K562 (cell line): ENCODE measurements at regions not wholly inside any gene's neighbourhood (a gene's known extent, or its start where the extent isn't known, plus 50 kb on each side); places are given as distances from the start of the nearest gene placed in this dataset.

ENCODE experiments used
- ATAC-seq: fragments of 200-7000 bp; cut with Tn5 transposase; 3 replicates; pipeline ENCODE4 v1.9.1; 2020; ENCODE audit warnings: moderate library complexity
- BruUV-seq: library from RNA; stranded (reverse); fragments of 400-500 nt; replicated peaks from 2 replicates; lab custom pipeline; 2021; lab: Mats Ljungman, UMichigan
- CTCF ChIA-PET: fragments of 300-600 bp; formaldehyde crosslinking; extraction: SDS; loops from one replicate; lab custom pipeline; 2021; ENCODE audit warnings: low intra/inter-chr PET ratio; lab: Yijun Ruan, JAX
- POLR2A ChIA-PET: fragments of 300-600, 350-650 bp; sonication (Branson Sonifier 250); formaldehyde crosslinking; extraction: SDS; loops from one replicate; lab custom pipeline; 2021; ENCODE audit warnings: antibody characterized with exemption, inconsistent platforms; lab: Yijun Ruan, JAX
- DNase-seq, 4 experiments: peaks; one replicate each; pipeline versions ENCODE4 v3.0.0 to v3.0.0-alpha.2; 2011 to 2018; ENCODE audit warnings: low spot score in 3 of 4, mixed read lengths in 3 of 4; ENCODE audit errors: extremely low read depth in 1 of 4
- FAIRE-seq: peaks from 2 replicates; lab custom pipeline; 2011; peaks lifted over from hg19 to GRCh38; lab: Jason Lieb, UNC
- H2AFZ ChIP-seq: 2 replicates; pipeline ENCODE4 v1.6.0; 2011; ENCODE audit warnings: low read depth, low read length, control low read depth, inconsistent platforms
- H3K27ac ChIP-seq: fragments of 200-600 bp; 3 replicates; pipeline ENCODE4 v1.8.0; 2011; ENCODE audit warnings: low read depth, mild to moderate bottlenecking, control low read depth, inconsistent platforms, low read length, moderate library complexity, mixed read lengths; ENCODE audit errors: extremely low read depth
- H3K27me3 ChIP-seq, 2 experiments: fragments of 300-600 bp in 1 of 2; 2 replicates in 1 of 2; 3 replicates in 1 of 2; pipeline versions ENCODE4 v1.6.0 to v1.8.0; 2011; ENCODE audit warnings: inconsistent platforms in 2 of 2, low read length in 2 of 2, mild to moderate bottlenecking in 1 of 2, mixed read lengths in 1 of 2, moderate library complexity in 1 of 2; ENCODE audit not compliant: control insufficient read depth in 2 of 2, insufficient read depth in 2 of 2
- H3K36me3 ChIP-seq: fragments of 300-600 bp; 3 replicates; pipeline ENCODE4 v1.8.0; 2011; ENCODE audit warnings: mild to moderate bottlenecking, low read length, inconsistent platforms; ENCODE audit not compliant: control insufficient read depth, insufficient read depth
- H3K4me1 ChIP-seq, 2 experiments: fragments of 200-600 bp in 1 of 2; replicated peaks in 1 of 2; 2 replicates in 1 of 2; 3 replicates in 1 of 2; pipeline versions ENCODE4 v1.5.1 to v1.8.0; 2011; ENCODE audit warnings: inconsistent platforms in 2 of 2, low read length in 2 of 2, mild to moderate bottlenecking in 1 of 2, mixed read lengths in 1 of 2, moderate library complexity in 1 of 2; ENCODE audit not compliant: control insufficient read depth in 2 of 2, insufficient read depth in 2 of 2
- H3K4me2 ChIP-seq: 2 replicates; pipeline ENCODE4 v1.6.1; 2011; ENCODE audit warnings: low read length, control low read depth, inconsistent platforms, mixed read lengths; ENCODE audit not compliant: insufficient read depth
- H3K4me3 ChIP-seq: fragments of 200-600 bp; sonication (generic), shearing (Covaris generic); 2 replicates; pipeline ENCODE4 v1.5.1; 2016; ENCODE audit warnings: control low read depth, inconsistent platforms
- H3K79me2 ChIP-seq: fragments of 200-600 bp; 3 replicates; pipeline ENCODE4 v1.8.0; 2011; ENCODE audit warnings: low read length, inconsistent platforms; ENCODE audit not compliant: control insufficient read depth, insufficient read depth
- H3K9ac ChIP-seq, 2 experiments: 2 replicates each; pipeline versions ENCODE4 v1.6.0 to v1.6.1; 2011; ENCODE audit warnings: low read depth in 2 of 2, low read length in 2 of 2, control low read depth in 1 of 2, inconsistent platforms in 1 of 2, mild to moderate bottlenecking in 1 of 2, mixed read lengths in 1 of 2; ENCODE audit not compliant: insufficient read depth in 1 of 2
- H3K9me1 ChIP-seq: one replicate; pipeline ENCODE4 v1.6.0; 2011; ENCODE audit warnings: inconsistent platforms, mild to moderate bottlenecking, low read length, moderate library complexity; ENCODE audit not compliant: control insufficient read depth, insufficient read depth
- H3K9me3 ChIP-seq: replicated peaks from 2 replicates; pipeline ENCODE4 v1.5.1; 2011; ENCODE audit warnings: low read depth, low read length, inconsistent platforms; ENCODE audit not compliant: control insufficient read depth, insufficient read depth
- H4K20me1 ChIP-seq: replicated peaks from 2 replicates; pipeline ENCODE4 v1.6.1; 2011; ENCODE audit warnings: low read length, inconsistent platforms, mixed read lengths; ENCODE audit not compliant: control insufficient read depth, insufficient read depth
- MAFF ChIP-seq: IDR thresholded peaks from 2 replicates; pipeline ENCODE4 v1.6.1; 2012; ENCODE audit warnings: low read length, improper control_type of control experiment
- NR1H2 ChIP-seq: sonication (generic); formaldehyde crosslinking; IDR thresholded peaks from 2 replicates; pipeline ENCODE4 v1.4.0; 2020; ENCODE audit warnings: mild to moderate bottlenecking, missing genetic modification reagents
- PTRF ChIP-seq: fragments of 450-650 bp; IDR thresholded peaks from 2 replicates; pipeline ENCODE4 v1.6.1; 2016; ENCODE audit warnings: mild to moderate bottlenecking, missing genetic modification characterization, missing compliant biosample characterization
- TRIM25 ChIP-seq: fragments of 450-650 bp; IDR thresholded peaks from 2 replicates; pipeline ENCODE4 v1.7.0; 2016; ENCODE audit warnings: borderline replicate concordance
- YBX1 ChIP-seq: fragments of 450-650 bp; IDR thresholded peaks from 2 replicates; pipeline ENCODE4 v1.7.1; 2016; ENCODE audit warnings: mild to moderate bottlenecking
- ZNF217 ChIP-seq: sonication (generic); formaldehyde crosslinking; IDR thresholded peaks from 2 replicates; pipeline ENCODE4 v1.8.0; 2022; ENCODE audit warnings: mild to moderate bottlenecking, missing genetic modification reagents
- ZNF512 ChIP-seq: IDR thresholded peaks from 2 replicates; pipeline ENCODE4 v1.6.1; 2016; ENCODE audit warnings: missing genetic modification characterization, missing compliant biosample characterization
- WGBS: fragments of 100-300 bp; shearing (Covaris generic); methylation state at CpG from one replicate; pipeline ENCODE4 v1.1.6; 2016; ENCODE audit warnings: low coverage, mixed read lengths; ENCODE audit not compliant: insufficient coverage; ENCODE audit errors: missing lambda C conversion rate; 5-methylcytosine and 5-hydroxymethylcytosine counted together
- in situ Hi-C: fragments of 300-500 bp; cut with MboI; formaldehyde crosslinking; loops from 4 replicates; pipeline ENCODE4 v1.15.0; 2018; ENCODE audit warnings: inconsistent platforms, mixed read lengths
- intact Hi-C: fragments of 100-400 bp; cut with micrococcal nuclease; formaldehyde crosslinking; loops from 2 replicates; pipeline ENCODE4 v1.14.2; 2022

- no peaks in the 10 kb centered on the region for H3K4me1 ChIP-seq
- H4K20me1 ChIP-seq, result peaks cover 3% of the 10 kb centered on the region; the same call in 1 of the 2 replicates
- DNase-seq, result no peak
- H3K79me2 ChIP-seq, result no peaks in the 10 kb centered on the region
- no peak for FAIRE-seq
- intact Hi-C loops, result no loop called here
- BruUV-seq, result no TSS peak
- H3K4me3 ChIP-seq, result no peak overlapping the region
- WGBS, result 0% methylated on average over 6 of the region's 6 CpGs
- H3K27ac ChIP-seq, result no peak overlapping the region
- no peak overlapping the region for H3K4me2 ChIP-seq
- H2AFZ ChIP-seq, result no peak overlapping the region
- H3K27me3 ChIP-seq, result peaks cover 8 to 13% of the 10 kb centered on the region in 2 experiments; a peak in 4 of 5 replicates
- no peak for ATAC-seq
- ChIA-PET POLR2A (interaction anchor here (2.1 kb wide), 1 partner anchor 9 kb away, joined by 8 read pairs; no protein-coding TSS in a partner anchor), CTCF (no interaction called here)
- H3K9me3 ChIP-seq, result no peaks in the 10 kb centered on the region
- H3K9ac ChIP-seq, result no peak overlapping the region
- TF ChIP-seq PTRF (tag), result no peak
- TF ChIP-seq ZNF217, result no peak
- no peak for TF ChIP-seq TRIM25
- no peak for TF ChIP-seq YBX1
- TF ChIP-seq MAFF, result no peak
- no peak for TF ChIP-seq ZNF512 (tag)
- no peak for TF ChIP-seq NR1H2
- H3K36me3 ChIP-seq, result no peaks in the 10 kb centered on the region
- in situ Hi-C loops, result loop anchor here (25.0 kb wide), 1 partner anchor 1439 kb away; no protein-coding TSS in a partner anchor
- H3K9me1 ChIP-seq, result no peaks in the 10 kb centered on the region
Measured at GRCh38 chr5:54876556-54876955, 108.8 kb downstream of the ESM1 start.
